ENCODE measurements at regions not wholly inside any gene's neighbourhood (a gene's known extent, or its start where the extent isn't known, plus 50 kb on each side); places are given as distances from the start of the nearest gene placed in this dataset.

DNA sequence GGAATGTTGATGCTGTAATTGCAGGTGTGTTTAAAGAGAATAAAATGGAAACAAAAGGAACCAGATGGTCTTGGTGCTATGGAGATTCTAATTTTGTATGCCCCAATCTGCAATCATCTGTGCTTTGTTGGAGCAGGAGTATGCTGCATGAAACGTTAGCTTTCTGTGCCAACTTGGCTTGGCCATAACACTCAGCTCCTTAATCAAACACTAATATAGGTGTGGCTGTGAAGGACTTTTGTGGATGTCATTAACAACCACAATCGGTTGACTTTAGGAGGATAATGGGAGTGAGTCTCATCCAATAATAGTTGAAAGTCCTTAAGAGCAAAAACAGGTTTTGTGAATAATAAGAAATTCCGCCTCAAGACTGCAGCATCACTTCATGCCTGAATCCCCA lies 399.2 kb downstream of the NLGN4X start:
- DNase-seq, result no peak

DNA sequence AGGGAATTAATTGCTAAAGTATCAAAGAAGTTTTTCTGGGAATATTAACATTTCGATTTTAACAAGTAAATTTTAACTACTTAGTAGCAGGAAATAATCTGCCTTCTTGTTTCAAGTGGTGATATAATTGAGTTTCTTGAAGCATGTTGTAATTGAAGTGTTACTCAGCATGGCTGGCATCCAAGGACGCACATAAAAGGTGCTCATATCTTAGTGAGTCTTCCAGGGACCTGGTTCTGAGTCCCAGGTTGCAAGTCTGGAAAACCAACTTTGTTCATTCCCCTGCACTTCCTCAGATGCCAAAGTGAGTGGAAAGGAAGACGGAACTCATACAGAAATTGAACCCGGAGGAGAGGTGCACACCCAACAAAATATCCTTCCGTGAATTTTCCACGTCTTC lies 399.6 kb downstream of the NLGN4X start:
- no peak for DNase-seq

DNA sequence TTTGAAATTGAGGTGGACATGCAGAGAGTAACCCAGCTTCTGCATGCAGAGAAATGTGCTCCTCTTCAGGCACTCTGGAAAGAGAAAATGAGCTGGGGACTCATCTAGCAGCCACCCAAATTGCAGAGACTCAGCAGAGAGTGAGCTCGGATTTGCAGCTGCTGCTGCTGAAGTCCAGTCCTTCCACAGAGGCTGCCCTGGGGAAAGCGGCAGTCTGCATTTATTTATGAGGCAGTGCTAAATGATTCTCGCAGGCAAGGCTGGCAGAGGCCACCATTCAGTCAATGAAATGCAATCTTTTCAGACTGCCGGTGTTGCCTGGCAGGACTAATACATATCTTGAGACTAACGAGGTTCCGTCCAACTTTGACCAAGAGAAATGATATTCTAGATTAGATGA lies 404.8 kb downstream of the NLGN4X start:
- DNase-seq, result no peak

GRCh38 chrX:5810636-5811035 lies 418.0 kb downstream of the NLGN4X start:
- no peak for DNase-seq

DNA sequence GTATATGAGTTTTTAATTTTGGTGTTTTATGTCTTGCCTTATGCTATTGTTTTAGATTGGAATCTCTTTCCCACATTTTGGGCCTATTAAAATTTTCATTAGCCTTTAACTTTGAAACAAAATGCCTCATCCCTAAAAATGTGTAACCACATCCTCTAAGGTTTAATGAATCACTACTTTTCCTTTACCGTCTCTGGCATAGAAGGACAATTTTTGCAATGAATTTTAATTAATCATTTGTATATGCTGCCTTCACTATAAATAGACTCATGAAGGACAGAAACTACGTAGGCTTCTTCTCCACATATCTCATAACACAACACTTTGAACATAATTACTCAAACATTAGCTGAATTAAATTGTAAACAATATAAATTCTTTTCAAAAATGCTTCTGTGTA lies 421.5 kb downstream of the NLGN4X start:
- DNase-seq, result no peak

GRCh38 chrX:5802391-5802790 lies 426.3 kb downstream of the NLGN4X start:
- DNase-seq, result no peak

DNA sequence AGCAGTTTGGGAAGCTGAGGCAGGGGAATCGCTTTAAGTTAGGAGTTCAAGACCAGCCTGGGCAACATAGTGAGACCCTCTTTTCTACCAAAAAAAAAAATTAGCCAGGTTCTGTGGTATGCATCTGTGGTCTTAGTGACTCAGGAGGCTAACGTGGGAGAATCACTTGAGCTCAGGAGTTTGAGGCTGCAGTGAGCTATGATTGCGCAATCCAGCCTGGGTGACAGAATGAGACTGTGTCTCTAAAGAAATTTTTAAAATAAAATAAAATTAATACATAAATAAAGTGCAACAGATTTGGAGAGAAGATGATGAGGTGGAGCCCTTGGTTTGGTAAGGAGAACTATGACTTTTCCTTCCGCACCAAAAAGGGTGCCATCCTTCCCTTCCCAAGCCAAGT lies 436.9 kb downstream of the NLGN4X start:
- DNase-seq, result no peak

DNA sequence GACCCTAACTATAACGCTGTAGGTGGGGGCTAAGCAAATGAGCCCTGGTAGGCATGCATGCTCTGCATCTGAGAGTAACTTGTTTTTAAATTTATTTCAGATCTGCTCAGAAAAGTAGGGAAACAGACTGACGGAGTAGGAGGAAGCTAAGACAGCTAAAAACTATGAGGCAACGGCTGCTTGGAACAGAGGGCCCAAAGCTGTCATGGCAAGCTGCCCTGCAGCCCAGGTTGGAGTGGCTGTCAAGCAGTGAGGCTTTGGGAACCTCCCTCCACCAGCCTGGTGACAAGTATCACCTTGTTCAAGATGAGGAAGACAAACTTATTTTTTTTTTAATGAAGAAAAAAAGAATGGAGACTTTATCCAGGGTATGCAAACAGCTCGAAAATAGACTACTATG lies 439.8 kb downstream of the NLGN4X start:
- DNase-seq, result no peak

GRCh38 chrX:5780821-5781220 lies 447.8 kb downstream of the NLGN4X start:
- no peak for DNase-seq

DNA sequence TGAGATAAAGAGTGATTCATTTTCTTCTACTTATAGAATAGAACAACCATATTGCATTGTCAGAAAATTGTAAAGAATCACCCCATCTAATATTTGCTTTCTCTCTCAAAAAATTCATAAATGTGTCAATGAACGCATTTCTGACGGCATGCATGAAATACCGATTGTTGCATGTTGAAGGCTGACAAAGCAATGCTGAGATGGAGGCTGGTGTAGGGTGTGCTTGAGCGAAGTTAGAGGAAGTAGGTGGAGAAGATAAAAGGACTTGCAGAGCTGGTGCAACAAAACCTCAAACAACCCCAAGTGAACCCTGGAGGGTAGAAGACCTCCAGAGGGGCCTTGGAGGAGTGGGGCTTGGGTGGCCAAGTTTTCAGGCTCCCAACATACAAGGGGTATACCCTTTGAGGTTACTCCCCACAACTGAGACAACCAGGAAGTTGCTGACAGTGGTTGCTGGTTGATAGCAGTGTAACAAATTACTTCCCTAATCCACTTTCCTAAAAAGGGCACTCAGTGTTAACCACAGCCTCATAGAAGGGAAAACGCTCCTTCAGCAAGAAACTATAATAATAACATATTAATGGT lies 452.7 kb downstream of the NLGN4X start:
- DNase-seq, result no peak

GRCh38 chrX:5774446-5774845 lies 454.2 kb downstream of the NLGN4X start:
- no peak for DNase-seq

DNA sequence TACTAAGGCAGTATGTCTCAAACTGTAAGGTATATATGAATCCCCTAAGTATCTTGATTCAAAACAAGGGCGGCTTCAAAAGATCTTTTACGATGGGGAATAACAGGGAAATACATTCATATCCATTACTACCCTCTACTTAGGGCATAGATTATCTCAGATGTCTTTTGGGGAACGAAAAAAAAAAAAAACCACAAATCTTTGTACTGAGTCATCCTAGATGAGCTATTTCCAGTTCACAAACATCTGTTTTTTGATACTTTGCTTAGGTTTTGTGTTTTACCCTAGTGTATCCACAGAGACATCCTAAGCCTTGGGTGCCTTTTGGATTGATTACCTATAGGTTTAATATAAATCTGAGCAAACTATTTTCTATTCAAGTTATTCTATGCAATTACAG lies 457.2 kb downstream of the NLGN4X start:
- DNase-seq, result no peak

DNA sequence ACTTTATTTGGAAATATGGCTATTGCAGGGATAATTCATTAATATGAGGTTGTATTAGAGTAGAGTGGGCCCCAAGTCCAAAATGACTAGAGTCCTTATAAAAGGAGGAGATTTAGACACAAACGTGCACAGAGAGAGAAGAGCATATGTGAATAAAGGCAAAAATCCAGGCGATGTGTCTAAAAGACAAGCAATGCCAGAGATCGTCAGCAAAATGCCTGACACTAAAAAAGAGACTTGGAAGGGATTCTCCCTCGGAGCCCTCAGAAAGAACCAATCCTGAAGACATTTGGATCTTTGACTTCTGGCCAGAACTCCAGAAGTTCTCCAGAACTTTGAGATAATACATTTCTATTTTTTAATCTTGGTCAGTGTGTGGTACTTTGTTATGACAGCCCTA lies 472.1 kb downstream of the NLGN4X start:
- no peak for DNase-seq

- DNase-seq, result no peak
These were observed 475.4 kb downstream of the NLGN4X start for GRCh38 chrX:5753291-5753690.

- DNase-seq, result no peak
These were observed 475.8 kb downstream of the NLGN4X start for GRCh38 chrX:5752831-5753230.

GRCh38 chrX:5748586-5749150 lies 480.0 kb downstream of the NLGN4X start:
- DNase-seq, result no peak

DNA sequence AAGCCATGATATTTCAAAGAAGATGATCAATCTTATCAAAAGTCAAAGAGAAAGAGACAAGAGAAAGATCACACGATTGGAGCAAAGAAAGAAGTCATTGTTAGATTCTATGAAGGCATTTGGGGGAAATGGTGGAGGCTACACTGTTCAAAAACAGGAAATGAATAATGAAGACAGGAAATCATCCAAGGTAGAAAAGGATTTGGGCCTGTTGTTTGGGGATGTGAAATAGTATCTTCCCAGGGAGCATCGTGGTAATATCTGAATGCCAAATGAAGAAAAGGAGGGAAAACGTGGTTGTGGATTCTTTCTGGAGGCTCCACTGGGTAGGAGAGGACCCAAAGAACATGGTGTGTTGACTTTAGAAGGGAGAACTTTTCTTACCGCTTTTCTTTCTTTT lies 482.4 kb downstream of the NLGN4X start:
- no peak for DNase-seq

GRCh38 chrX:5733501-5733900 lies 495.2 kb downstream of the NLGN4X start:
- no peak for DNase-seq

GRCh38 chrX:5730556-5730955 lies 498.1 kb downstream of the NLGN4X start:
- DNase-seq, result no peak

- no peak for DNase-seq
These were observed 502.4 kb downstream of the NLGN4X start for GRCh38 chrX:5726224-5726623.

DNA sequence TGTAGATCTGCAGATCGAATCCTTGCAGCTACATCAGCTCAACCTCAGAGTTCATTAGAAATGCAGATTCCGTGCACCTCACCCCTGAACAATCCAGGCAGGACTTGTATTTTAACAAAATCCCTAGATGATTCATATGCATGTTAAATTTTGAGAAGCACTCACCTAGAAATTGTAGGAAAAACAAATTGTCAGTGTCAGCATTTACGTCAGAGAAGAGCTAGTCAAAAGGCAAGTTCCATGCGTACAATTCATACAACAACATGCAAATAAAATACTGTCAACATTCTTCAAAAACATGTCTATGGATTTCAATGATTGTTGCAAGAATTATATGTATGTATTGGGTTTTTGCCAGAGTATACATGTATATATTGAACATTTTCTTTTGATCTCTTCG lies 504.5 kb downstream of the NLGN4X start:
- DNase-seq, result no peak

GRCh38 chrX:5718651-5719050 lies 510.0 kb downstream of the NLGN4X start:
- no peak for DNase-seq

GRCh38 chrX:5716666-5717065 lies 512.0 kb downstream of the NLGN4X start:
- no peak for DNase-seq

DNA sequence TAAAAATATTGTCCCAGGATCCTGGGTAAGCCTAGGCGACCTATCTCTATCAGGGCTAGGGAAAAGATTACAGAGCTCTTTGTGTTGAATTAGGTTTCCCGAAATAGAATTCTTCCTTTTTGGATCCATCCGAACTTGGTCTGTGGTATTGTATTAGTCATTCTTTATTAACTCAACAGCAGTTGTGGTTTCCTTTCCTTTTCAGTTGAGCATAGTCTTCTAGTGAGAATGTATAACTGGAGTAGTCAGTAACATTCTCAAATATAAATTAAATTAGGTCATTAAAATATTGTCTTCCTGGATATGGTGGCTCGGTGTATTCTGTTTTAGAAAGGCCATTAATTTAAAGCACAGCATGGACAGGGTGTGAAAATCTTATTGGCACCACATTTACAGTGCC lies 520.4 kb downstream of the NLGN4X start:
- no peak for DNase-seq

- DNase-seq, result no peak
These were observed 525.8 kb downstream of the NLGN4X start for GRCh38 chrX:5702890-5703289.

DNA sequence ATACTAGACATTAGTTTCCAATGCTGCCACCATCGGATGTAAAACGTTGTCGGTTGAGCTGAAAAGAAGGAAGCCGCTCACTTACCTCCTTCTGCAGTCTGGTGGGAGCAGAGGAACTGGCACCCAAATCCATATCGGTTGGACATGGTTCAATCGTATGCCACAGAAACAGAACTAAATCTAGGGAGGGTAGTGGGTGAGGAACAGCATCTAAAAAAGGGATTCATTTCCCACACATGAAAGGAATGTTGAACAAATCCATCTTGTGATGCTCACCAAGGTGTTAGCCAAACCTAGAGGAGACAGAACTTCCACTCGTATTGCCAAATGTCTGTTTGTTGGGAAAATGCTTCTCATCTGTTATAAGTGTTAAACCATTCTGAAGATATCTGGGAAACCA lies 532.7 kb downstream of the NLGN4X start:
- no peak for DNase-seq
